GM18870 (cell line): ENCODE measurements at regions not wholly inside any gene's neighbourhood (a gene's known extent, or its start where the extent isn't known, plus 50 kb on each side); places are given as distances from the start of the nearest gene placed in this dataset.
"Not testable (repeated sequence)": the region's sequence is repeated elsewhere in the genome, so short reads cannot be mapped to it uniquely, and the experiment has no call there.

Source experiments
- ATAC-seq: cut with Tn5 transposase; IDR thresholded peaks from one replicate; pipeline ENCODE4 v1.9.1; 2021; ENCODE audit warnings: moderate library complexity; ENCODE audit not compliant: unreplicated experiment

GRCh38 chr2:217601601-217602000, 401.2 kb downstream of the TNS1 start:
- ATAC-seq: no peak

- ATAC-seq: no peak
These were observed 402.9 kb downstream of the TNS1 start for GRCh38 chr2:217599906-217600305.

- ATAC-seq: no peak
These were observed 405.1 kb downstream of the TNS1 start for GRCh38 chr2:217597681-217598080.

- ATAC-seq: no peak
These were observed 405.6 kb downstream of the TNS1 start for GRCh38 chr2:217597145-217597544.

- ATAC-seq: no peak
These were observed 409.1 kb downstream of the TNS1 start for GRCh38 chr2:217593732-217594131.

- no peak for ATAC-seq
These were observed 414.5 kb downstream of the TNS1 start for GRCh38 chr2:217588266-217588665.

- no peak for ATAC-seq
These were observed 417.4 kb downstream of the TNS1 start for GRCh38 chr2:217585362-217585761.

GRCh38 chr2:217580407-217580806, 422.4 kb downstream of the TNS1 start:
- not testable (repeated sequence) for ATAC-seq

GRCh38 chr2:217573571-217573970, 429.2 kb downstream of the TNS1 start:
- ATAC-seq: no peak

- ATAC-seq: no peak
These were observed 432.4 kb downstream of the TNS1 start for GRCh38 chr2:217570394-217570793.

GRCh38 chr2:217568289-217568971, 434.4 kb downstream of the TNS1 start:
- ATAC-seq: no peak

- ATAC-seq: no peak
These were observed 439.2 kb downstream of the TNS1 start for GRCh38 chr2:217563565-217563964.

- ATAC-seq: no peak
These were observed 439.8 kb downstream of the TNS1 start for GRCh38 chr2:217562871-217563480.

GRCh38 chr2:217559084-217559483, 443.7 kb downstream of the TNS1 start:
- ATAC-seq: no peak

- ATAC-seq: no peak
These were observed 447.5 kb downstream of the TNS1 start for GRCh38 chr2:217555081-217555876.

- ATAC-seq: no peak
These were observed 449.1 kb downstream of the TNS1 start for GRCh38 chr2:217553679-217554078.

GRCh38 chr2:217553202-217553601, 449.6 kb downstream of the TNS1 start:
- ATAC-seq: no peak

- no peak for ATAC-seq
These were observed 450.7 kb downstream of the TNS1 start for GRCh38 chr2:217552081-217552480.

- ATAC-seq: no peak
These were observed 451.4 kb downstream of the TNS1 start for GRCh38 chr2:217551252-217551899.

GRCh38 chr2:217539126-217539525, 463.7 kb downstream of the TNS1 start:
- no peak for ATAC-seq

GRCh38 chr2:217538719-217539118, 464.1 kb downstream of the TNS1 start:
- ATAC-seq: no peak
